ENCODE measurements at regions not wholly inside any gene's neighbourhood (a gene's known extent, or its start where the extent isn't known, plus 50 kb on each side); places are given as distances from the start of the nearest gene placed in this dataset.

GRCh38 chr10:83649471-83649870, 489.8 kb upstream of the GHITM start:
- no peaks in the 10 kb centered on the region for H3K23me2 ChIP-seq (ENCODE audit: low read depth, low read length)
- no peak overlapping the region for H4K5ac ChIP-seq (ENCODE audit: insufficient read length, low read depth, low read length)
- H3K36me3 ChIP-seq (ENCODE audit: control insufficient read depth in 2 of 4, insufficient read depth in 4 of 4, low read length in 3 of 4): no peaks in the 10 kb centered on the region
- no peaks in the 10 kb centered on the region for H4K20me1 ChIP-seq (replicated peaks in 1 of 2; ENCODE audit: control insufficient read depth in 1 of 2, insufficient read depth in 2 of 2, low read length in 2 of 2)
- H2BK20ac ChIP-seq (ENCODE audit: low read length): no peak overlapping the region
- no peak overlapping the region for H3K18ac ChIP-seq (ENCODE audit: extremely low read depth, low read length)
- H3K4me3 ChIP-seq (ENCODE audit: extremely low read depth in 1 of 4, insufficient read depth in 2 of 4, low read depth in 3 of 4, low read length in 4 of 4): no peak overlapping the region
- FAIRE-seq (no peak), DNase-seq (ENCODE audit: low read depth in 1 of 2, low spot score in 2 of 2) (no peak)
- H3K9me3 ChIP-seq (ENCODE audit: insufficient read depth in 2 of 2, low read depth in 1 of 2, low read length in 1 of 2): no peaks in the 10 kb centered on the region
- WGBS, 2 experiments (ENCODE audit: extremely low coverage in 1 of 2, insufficient coverage in 1 of 2, insufficient read length in 1 of 2, insufficient replicate concordance in 2 of 2, low coverage in 1 of 2, low lambda C conversion rate in 2 of 2, missing lambda C conversion rate in 1 of 2): 97% methylated on average over 3 of the region's 3 CpGs; no CpG with 5 or more reads in 1 of the 2 experiments
- H2BK120ac ChIP-seq (replicated peaks; ENCODE audit: low read depth, low read length): no peak overlapping the region
- no peak overlapping the region for H3K14ac ChIP-seq (ENCODE audit: insufficient read length)
- no peak overlapping the region for H3K4me2 ChIP-seq (ENCODE audit: insufficient read depth in 1 of 2, low read depth in 2 of 2, low read length in 2 of 2)
- ChIA-PET POLR2A (ENCODE audit: partially characterized antibody) (no interaction called here), CTCF (ENCODE audit: partially characterized antibody) (interaction anchor here (0.7 to 1.1 kb wide), 2 partner anchors 21 to 32 kb away, joined by 3 read pairs; no protein-coding TSS in a partner anchor)
- TF ChIP-seq SP2 (IDR thresholded peaks at IDR 0.05; ENCODE audit: low read length) (no peak), TAF7 (optimal IDR thresholded peaks at IDR 0.05; ENCODE audit: borderline replicate concordance, low read depth, low read length) (no peak), HDAC2 (IDR thresholded peaks at IDR 0.05; ENCODE audit: borderline replicate concordance in 1 of 2, low read depth in 2 of 2, low read length in 2 of 2) (no peak), EGR1 (IDR thresholded peaks at IDR 0.05; ENCODE audit: borderline replicate concordance, low read depth, low read length) (no peak), POLR2A (IDR thresholded peaks at IDR 0.05; ENCODE audit: control extremely low read depth in 1 of 2, low read depth in 2 of 2, low read length in 2 of 2) (no peak), ZNF274 (IDR thresholded peaks at IDR 0.05; ENCODE audit: borderline replicate concordance, extremely low read depth, low read length) (no peak), CHD1 (IDR thresholded peaks at IDR 0.05; ENCODE audit: low read depth, low read length) (no peak), RAD21 (IDR thresholded peaks at IDR 0.05 in 1 of 2, conservative IDR thresholded peaks at IDR 0.05 in 1 of 2; ENCODE audit: low read depth in 2 of 2, low read length in 2 of 2) (no peak), RFX5 (IDR thresholded peaks at IDR 0.05; ENCODE audit: borderline replicate concordance, low read depth, low read length) (no peak), SUZ12 (IDR thresholded peaks at IDR 0.05; ENCODE audit: low read length) (no peak), SIN3A (conservative IDR thresholded peaks at IDR 0.05 in 1 of 2, IDR thresholded peaks at IDR 0.05 in 1 of 2; ENCODE audit: low read depth in 1 of 2, low read length in 2 of 2) (no peak)
- H3K27me3 ChIP-seq (replicated peaks in 1 of 4; ENCODE audit: control insufficient read depth in 3 of 4, extremely low read depth in 1 of 4, insufficient read depth in 3 of 4, low read length in 3 of 4): no peaks in the 10 kb centered on the region
- no peak overlapping the region for H3K56ac ChIP-seq (replicated peaks; ENCODE audit: insufficient read length, low read depth, low read length)
- H3K4ac ChIP-seq (replicated peaks; ENCODE audit: insufficient read length, low read depth, low read length): no peak overlapping the region
- no peak overlapping the region for H2BK15ac ChIP-seq (ENCODE audit: low read length)
- no peaks in the 10 kb centered on the region for H3K4me1 ChIP-seq (replicated peaks in 1 of 4; ENCODE audit: control insufficient read depth in 3 of 4, insufficient read depth in 4 of 4, low read length in 3 of 4)
- H4K91ac ChIP-seq (replicated peaks; ENCODE audit: insufficient read length, low read length): no peak overlapping the region
- H2BK12ac ChIP-seq (ENCODE audit: low read depth, low read length): no peak overlapping the region
- H2AK5ac ChIP-seq (ENCODE audit: low read depth, low read length): no peak overlapping the region
- H3K23ac ChIP-seq (ENCODE audit: insufficient read length): no peak overlapping the region
- H3K9ac ChIP-seq (replicated peaks in 1 of 4; ENCODE audit: extremely low read depth in 1 of 4, low read depth in 3 of 4, low read length in 3 of 4): no peak overlapping the region
- no peak overlapping the region for H4K8ac ChIP-seq (ENCODE audit: extremely low read depth, insufficient read depth, low read length)
- H3K27ac ChIP-seq (ENCODE audit: low read depth, low read length): no peak overlapping the region
- H2AFZ ChIP-seq (ENCODE audit: low read length): no peak overlapping the region
- no peak overlapping the region for H2BK5ac ChIP-seq (ENCODE audit: low read depth, low read length)
- H3K79me2 ChIP-seq (ENCODE audit: control insufficient read depth in 1 of 2, insufficient read depth in 2 of 2, low read length in 2 of 2): no peaks in the 10 kb centered on the region
- no peaks in the 10 kb centered on the region for H3K79me1 ChIP-seq (ENCODE audit: low read depth, low read length)
